C4-2B (cell line): ENCODE measurements at regions not wholly inside any gene's neighbourhood (a gene's known extent, or its start where the extent isn't known, plus 50 kb on each side); places are given as distances from the start of the nearest gene placed in this dataset.

ENCODE experiments used
- H3K27ac ChIP-seq: fragments of 450-650 bp; 2 replicates; pipeline ENCODE4 v1.5.1; 2017
- CTCF ChIP-seq: fragments of 450-650 bp; conservative IDR thresholded peaks from 2 replicates; pipeline ENCODE4 v1.5.1; 2017; ENCODE audit warnings: mild to moderate bottlenecking
- ZFX ChIP-seq: fragments of 450-650 bp; IDR thresholded peaks from 2 replicates; pipeline ENCODE4 v1.6.1; 2017

DNA sequence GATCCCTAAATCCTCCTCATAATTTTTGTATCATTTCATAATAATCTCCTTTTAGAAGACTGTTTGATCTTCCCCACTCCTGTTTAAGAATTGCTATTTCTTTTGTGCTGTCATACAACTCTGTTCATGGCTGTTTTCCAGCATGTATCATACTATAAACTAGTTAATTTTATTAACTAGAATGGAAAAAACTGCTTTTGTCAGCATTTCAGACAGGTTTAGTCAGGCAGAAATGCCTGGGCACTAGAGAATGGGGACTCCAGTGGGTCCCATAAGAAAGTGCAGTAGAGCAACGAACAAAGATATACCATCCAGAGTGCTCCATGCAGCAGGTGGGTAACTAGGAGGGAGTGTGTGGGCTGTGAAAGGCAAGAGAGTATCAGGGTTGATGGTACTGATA is 523.9 kb downstream of the PLOD2 start:
- H3K27ac ChIP-seq: no peak overlapping the region
- TF ChIP-seq CTCF (no peak), ZFX (no peak)

- no peak overlapping the region for H3K27ac ChIP-seq
- TF ChIP-seq CTCF: no peak
- TF ChIP-seq ZFX: no peak
These were observed 521.9 kb downstream of the PLOD2 start for GRCh38 chr3:145639003-145639606.

DNA sequence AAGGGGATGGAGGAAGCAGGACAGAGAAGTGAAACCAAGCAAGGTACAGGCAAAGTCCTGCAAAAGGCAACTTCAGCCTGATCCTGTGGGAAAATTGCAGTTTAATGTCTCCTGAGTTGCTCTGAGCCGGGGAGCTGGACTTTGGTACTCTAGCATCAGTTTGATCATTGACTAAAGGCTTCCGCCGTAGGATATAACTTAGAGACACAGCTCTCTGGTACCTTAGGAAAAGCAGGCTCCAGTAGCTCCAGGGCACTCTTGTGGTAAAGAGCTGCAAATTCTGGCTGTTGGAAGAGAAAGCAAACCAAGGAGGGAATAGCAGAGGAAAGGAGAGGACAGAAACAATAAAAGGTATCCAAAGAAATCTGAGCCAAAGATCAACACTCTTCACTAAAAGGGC is 521.1 kb downstream of the PLOD2 start:
- TF ChIP-seq CTCF (no peak), ZFX (no peak)
- H3K27ac ChIP-seq: no peak overlapping the region

- no peak for TF ChIP-seq CTCF
- TF ChIP-seq ZFX: no peak
- H3K27ac ChIP-seq: no peak overlapping the region
These were observed 512.6 kb downstream of the PLOD2 start for GRCh38 chr3:145648396-145648795.

DNA sequence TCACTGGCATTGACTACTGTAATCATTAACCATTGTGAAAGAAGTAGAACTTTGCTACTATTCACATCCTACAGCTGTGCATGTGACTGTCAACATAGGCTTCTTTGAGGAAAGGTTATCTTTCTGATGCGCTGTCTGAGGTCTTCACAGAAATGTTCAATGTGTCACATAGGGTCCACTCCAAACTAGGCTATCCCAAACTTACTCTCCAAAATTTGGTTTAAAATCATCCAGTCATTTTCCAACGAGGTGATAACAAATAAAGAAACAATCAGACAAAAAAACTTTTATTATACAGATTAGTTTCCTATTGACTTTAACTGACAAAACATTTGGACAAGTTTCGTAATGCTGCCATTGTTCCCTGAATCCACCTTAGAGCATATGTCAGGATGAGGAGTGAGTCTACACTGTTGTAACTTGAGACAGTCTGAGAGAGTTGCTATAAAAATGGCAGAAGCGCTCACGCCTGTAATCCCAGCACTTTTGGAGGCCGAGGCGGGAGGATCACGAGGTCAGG is 511.6 kb downstream of the PLOD2 start:
- no peak overlapping the region for H3K27ac ChIP-seq
- no peak for TF ChIP-seq ZFX
- no peak for TF ChIP-seq CTCF

- no peak overlapping the region for H3K27ac ChIP-seq
- no peak for TF ChIP-seq CTCF
- TF ChIP-seq ZFX: no peak
These were observed 510.8 kb downstream of the PLOD2 start for GRCh38 chr3:145650170-145650569.

- TF ChIP-seq CTCF: no peak
- TF ChIP-seq ZFX: no peak
- H3K27ac ChIP-seq: no peak overlapping the region
These were observed 489.9 kb downstream of the PLOD2 start for GRCh38 chr3:145671121-145671520.
